22Rv1 (cell line): ENCODE measurements at regions not wholly inside any gene's neighbourhood (a gene's known extent, or its start where the extent isn't known, plus 50 kb on each side); places are given as distances from the start of the nearest gene placed in this dataset.
"Not testable (repeated sequence)": the region's sequence is repeated elsewhere in the genome, so short reads cannot be mapped to it uniquely, and the experiment has no call there.

Source experiments
- H3K27ac ChIP-seq: fragments of 450-650 bp; 2 replicates; pipeline ENCODE4 v1.5.1; 2017
- ZFX ChIP-seq: fragments of 450-650 bp; IDR thresholded peaks from 2 replicates; pipeline ENCODE4 v1.6.1; 2017; ENCODE audit warnings: antibody characterized with exemption, borderline replicate concordance
- TF ChIP-seq, protein P1 (sequence below): fragments of 450-650 bp; IDR thresholded peaks from 2 replicates; pipeline ENCODE4 v1.5.1; 2017; ENCODE audit warnings: mild to moderate bottlenecking

DNA sequence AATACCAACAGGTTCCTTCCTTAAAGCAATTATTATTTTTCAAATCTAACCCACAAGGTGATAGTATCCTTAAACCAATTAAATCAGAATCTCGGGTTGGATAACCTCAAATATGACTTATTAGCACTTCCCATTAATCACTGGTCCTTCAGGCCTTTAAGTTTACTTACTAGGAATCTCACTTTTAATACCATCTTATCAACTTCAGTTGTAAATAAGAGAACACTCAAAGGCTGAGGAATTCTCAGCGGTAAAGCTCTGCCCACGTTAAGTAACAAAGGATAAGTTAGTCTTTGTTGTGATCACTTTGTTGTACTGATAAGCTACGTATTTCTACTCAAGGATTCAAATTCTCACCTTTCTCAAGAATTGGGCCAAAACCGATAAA, 82.0 kb downstream of the OR2B2 start:
- TF ChIP-seq, protein P1, sequence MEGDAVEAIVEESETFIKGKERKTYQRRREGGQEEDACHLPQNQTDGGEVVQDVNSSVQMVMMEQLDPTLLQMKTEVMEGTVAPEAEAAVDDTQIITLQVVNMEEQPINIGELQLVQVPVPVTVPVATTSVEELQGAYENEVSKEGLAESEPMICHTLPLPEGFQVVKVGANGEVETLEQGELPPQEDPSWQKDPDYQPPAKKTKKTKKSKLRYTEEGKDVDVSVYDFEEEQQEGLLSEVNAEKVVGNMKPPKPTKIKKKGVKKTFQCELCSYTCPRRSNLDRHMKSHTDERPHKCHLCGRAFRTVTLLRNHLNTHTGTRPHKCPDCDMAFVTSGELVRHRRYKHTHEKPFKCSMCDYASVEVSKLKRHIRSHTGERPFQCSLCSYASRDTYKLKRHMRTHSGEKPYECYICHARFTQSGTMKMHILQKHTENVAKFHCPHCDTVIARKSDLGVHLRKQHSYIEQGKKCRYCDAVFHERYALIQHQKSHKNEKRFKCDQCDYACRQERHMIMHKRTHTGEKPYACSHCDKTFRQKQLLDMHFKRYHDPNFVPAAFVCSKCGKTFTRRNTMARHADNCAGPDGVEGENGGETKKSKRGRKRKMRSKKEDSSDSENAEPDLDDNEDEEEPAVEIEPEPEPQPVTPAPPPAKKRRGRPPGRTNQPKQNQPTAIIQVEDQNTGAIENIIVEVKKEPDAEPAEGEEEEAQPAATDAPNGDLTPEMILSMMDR = no peak
- TF ChIP-seq ZFX = no peak
- H3K27ac ChIP-seq = peak overlapping the region; percentile 100

DNA sequence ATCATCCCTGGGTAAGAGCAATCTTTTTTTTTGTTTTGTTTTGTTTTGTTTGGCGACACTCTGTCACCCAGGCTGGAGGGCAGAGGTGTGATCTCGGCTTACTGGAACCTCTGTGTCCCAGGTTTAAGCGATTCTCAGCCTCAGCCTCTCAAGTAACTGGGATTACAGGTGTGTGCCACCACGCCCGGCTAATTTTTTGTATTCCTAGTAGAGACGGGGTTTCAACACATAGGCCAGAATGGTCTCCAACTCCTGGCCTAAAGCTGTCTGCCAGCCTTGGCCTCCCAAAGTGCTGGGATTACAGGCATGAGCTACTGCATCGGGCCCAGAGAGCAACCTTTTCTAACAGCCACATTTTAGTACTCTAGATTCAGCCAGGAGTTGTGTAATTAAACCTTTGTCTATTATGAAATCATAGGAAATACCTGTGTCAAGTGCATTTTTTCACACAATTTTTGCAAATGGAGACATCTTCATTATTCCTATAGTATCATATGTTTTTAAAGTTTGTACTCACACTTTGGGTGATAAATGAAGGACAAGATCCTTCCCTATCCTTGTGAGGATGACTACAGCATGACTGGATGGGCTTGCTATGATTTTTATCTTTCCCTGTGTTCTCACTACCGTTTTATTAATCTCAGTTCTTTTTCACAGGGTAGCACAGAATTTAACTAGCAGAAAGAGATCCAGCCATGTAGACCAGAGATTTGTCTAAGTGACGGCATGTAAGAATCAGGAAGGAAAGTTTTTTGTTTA, 82.6 kb downstream of the OR2B2 start:
- H3K27ac ChIP-seq = peak overlapping the region; percentile 100
- no peak for TF ChIP-seq ZFX
- TF ChIP-seq, protein P1 = no peak

DNA sequence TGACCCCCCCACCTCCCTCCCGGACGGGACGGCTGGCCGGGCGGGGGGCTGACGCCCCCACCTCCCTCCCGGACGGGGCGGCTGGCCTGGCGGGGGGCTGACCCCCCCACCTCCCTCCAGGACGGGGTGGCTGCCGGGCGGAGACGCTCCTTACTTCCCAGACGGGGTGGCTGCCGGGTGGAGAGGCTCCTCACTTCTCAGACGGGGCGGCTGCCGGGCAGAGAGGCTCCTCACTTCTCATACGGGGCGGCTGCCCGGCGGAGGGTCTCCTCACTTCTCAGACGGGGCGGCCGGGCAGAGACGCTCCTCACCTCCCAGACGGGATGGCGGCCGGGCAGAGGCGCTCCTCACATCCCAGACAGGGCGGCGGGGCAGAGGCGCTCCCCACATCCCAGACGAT, 84.7 kb downstream of the OR2B2 start:
- not testable (repeated sequence) for H3K27ac ChIP-seq

DNA sequence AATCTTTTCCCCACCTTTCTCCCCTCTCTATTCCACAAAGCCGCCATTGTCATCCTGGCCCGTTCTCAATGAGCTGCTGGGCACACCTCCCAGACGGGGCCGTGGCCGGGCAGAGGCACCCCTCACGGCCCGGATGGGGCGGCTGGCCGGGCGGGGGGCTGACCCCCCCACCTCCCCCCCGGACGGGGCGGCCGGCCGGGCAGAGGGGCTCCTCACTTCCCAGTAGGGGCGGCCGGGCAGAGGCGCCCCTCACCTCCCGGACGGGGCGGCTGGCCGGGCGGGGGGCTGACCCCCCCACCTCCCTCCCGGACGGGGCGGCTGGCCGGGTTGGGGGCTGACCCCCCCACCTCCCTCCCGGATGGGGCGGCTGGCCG, 85.6 kb downstream of the OR2B2 start:
- H3K27ac ChIP-seq = peak overlapping the region; percentile 97

DNA sequence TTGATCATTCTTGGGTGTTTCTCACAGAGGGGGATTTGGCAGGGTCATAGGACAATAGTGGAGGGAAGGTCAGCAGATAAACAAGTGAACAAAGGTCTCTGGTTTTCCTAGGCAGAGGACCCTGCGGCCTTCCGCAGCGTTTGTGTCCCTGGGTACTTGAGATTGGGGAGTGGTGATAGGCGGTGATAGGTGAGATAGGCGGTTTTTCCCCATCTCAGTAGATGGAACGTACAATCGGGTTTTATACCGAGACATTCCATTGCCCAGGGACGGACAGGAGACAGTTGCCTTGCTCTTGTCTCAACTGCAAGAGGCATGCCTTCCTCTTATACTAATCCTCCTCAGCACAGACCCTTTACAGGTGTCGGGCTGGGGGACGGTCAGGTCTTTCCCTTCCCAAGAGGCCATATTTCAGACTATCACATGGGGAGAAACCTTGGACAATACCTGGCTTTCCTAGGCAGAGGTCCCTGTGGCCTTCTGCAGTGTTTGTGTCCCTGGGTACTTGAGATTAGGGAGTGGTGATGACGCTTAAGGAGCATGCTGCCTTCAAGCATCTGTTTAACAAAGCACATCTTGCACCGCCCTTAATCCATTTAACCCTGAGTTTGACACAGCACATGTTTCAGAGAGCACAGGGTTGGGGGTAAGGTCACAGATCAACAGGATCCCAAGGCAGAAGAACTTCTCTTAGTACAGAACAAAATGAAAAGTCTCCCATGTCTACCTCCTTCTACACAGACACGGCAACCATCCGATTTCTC, 86.2 kb downstream of the OR2B2 start:
- H3K27ac ChIP-seq = peak overlapping the region; percentile 97

DNA sequence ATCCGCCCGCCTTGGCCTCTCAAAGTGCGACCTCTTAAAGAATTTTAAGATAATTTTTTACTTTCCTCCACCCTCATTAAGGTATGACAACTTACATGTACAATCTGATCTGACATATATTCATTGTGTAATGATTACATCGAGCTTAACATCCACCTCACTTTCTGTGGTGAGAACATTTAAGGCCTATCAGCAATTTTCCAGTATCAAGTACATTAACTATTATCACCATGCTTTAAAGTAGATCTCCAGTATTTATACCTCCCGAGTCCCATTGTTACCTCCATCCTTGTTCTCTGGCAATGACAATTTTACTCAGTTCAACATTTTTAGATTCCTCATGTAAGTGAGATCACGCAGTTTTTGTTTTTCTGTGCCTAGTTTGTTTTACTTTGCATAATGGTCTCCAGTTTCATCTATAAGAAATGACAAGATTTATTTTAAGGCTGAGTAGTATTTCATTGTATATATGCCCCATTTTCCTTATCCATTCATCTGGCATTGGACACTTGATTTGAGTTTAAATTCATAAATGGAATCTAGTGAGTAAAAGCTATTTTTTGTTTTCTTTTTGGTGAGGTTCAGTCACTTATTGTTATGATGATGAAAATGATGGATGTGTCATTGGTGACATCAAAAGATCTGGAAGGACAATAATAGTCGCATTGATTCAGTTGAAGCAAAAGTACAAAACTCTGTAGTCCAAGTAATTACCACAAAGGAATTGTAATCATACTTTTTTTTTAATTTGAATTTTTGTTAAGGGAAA, 87.0 kb downstream of the OR2B2 start:
- no peak for TF ChIP-seq ZFX
- TF ChIP-seq, protein P1 = no peak

DNA sequence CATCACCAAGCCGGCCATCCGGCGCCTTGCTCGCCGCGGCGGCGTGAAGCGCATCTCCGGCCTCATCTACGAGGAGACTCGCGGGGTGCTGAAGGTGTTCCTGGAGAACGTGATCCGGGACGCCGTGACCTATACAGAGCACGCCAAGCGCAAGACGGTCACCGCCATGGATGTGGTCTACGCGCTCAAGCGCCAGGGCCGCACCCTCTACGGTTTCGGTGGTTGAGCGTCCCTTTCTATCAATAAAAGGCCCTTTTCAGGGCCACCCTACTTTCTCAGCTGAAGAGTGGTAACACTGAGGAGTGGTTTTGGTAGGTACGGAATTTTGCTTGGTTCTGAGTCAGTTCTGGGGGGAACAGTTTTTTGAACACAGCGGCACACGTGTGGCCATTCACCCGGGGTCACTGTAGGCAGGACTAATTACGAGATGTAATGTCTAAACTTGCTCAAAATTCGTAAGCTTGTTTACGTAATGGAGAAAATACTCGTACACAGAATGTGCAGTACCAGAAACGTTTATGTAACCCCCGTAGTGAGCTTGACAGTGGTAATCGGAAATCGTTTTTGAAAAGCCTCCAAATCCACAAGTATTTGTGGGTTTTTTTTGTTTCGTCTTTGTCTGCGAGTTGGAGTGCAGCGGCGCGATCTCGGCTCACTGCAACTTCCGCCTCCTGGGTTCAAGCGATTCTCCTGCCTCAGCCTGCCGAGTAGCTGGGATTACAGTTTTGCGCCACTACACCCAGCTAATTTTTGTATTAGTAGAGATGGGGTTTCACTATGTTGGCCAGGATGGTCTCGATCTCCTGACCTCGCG, 87.8 kb downstream of the OR2B2 start:
- peak overlapping the region; percentile 97 for H3K27ac ChIP-seq

More for the DNA sequence above, 87.0 kb downstream of the OR2B2 start:
- H3K27ac ChIP-seq = peak overlapping the region; percentile 97

DNA sequence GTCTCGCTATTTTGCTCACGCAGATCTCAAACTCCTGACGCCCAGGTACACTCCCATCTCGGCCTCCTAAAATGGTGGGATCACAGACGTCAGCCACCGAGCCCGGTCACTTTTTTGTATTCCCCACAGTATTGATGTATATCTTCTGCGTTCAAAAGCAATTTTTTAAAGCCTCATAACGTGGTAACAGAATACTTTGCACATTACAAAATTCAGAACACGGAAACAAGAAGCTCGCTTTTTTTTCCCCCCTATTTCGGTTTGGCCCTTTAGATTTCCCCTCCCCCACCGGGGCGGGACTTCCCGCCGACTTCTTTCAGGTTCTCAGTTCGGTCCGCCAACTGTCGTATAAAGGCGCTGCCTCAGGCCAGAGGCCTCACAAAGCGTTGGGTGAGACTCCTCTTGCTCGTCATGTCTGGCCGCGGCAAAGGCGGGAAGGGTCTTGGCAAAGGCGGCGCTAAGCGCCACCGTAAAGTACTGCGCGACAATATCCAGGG, 88.4 kb downstream of the OR2B2 start:
- H3K27ac ChIP-seq = peak overlapping the region; percentile 97

DNA sequence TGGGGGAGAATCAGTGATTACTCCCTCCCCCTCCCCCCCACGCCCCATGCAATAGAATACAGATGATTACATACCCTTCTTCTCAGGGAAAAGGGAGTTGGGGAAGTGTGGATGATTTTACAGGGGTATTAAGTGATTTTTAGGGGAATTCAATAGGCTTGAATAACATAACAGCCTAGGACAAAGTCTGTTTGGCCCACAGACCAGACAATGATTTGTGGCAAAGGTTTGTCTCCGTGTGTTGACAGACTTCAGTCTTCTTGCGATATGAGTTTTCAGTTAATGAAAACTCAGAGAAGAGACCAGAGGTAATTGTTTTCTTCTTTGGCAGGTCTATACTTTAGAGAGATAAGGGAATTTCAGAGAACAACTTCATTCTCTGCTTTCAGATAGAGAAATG, 95.3 kb downstream of the OR2B2 start:
- peak overlapping the region; percentile 99 for H3K27ac ChIP-seq
- TF ChIP-seq, protein P1 = no peak
- TF ChIP-seq ZFX = no peak
